ENCODE measurements at regions not wholly inside any gene's neighbourhood (a gene's known extent, or its start where the extent isn't known, plus 50 kb on each side); places are given as distances from the start of the nearest gene placed in this dataset.

DNA sequence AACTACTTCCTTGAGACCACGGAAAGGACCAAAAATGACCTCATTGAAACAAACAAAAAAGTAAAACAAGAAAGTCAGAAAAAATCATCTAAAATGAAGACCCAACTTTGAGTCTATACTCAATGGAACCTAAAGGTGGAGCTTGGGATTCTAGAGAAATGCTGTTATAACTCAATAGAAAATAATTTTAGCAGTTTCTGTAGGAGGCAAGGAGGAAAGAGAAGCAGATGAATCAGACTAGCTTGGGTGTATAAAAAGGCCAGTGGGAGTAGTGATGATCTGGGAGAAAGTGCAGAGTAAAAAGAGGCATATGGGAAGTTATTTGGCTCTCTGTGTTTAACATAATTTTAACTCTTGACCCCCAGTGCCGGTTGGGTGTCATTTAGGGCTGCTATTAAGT, 94.4 kb downstream of the TMCO5A start:
- H3K27me3 ChIP-seq = no peaks in the 10 kb centered on the region
- no peak for DNase-seq (ENCODE audit: low spot score in 2 of 2)
- TF ChIP-seq POLR2A (IDR thresholded peaks at IDR 0.05) (no peak), POLR2AphosphoS5 (IDR thresholded peaks at IDR 0.05) (no peak)
- TF ChIP-seq, protein P1, sequence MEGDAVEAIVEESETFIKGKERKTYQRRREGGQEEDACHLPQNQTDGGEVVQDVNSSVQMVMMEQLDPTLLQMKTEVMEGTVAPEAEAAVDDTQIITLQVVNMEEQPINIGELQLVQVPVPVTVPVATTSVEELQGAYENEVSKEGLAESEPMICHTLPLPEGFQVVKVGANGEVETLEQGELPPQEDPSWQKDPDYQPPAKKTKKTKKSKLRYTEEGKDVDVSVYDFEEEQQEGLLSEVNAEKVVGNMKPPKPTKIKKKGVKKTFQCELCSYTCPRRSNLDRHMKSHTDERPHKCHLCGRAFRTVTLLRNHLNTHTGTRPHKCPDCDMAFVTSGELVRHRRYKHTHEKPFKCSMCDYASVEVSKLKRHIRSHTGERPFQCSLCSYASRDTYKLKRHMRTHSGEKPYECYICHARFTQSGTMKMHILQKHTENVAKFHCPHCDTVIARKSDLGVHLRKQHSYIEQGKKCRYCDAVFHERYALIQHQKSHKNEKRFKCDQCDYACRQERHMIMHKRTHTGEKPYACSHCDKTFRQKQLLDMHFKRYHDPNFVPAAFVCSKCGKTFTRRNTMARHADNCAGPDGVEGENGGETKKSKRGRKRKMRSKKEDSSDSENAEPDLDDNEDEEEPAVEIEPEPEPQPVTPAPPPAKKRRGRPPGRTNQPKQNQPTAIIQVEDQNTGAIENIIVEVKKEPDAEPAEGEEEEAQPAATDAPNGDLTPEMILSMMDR (IDR thresholded peaks at IDR 0.05) = no peak
- H3K9me3 ChIP-seq = no peaks in the 10 kb centered on the region
- no peaks in the 10 kb centered on the region for H3K4me1 ChIP-seq
- H3K36me3 ChIP-seq = no peaks in the 10 kb centered on the region
- no peak overlapping the region for H3K4me3 ChIP-seq
- intact Hi-C loops (cut with DNase I; ENCODE audit: low total_unique reads) = no loop called here
- H3K27ac ChIP-seq = no peak overlapping the region

DNA sequence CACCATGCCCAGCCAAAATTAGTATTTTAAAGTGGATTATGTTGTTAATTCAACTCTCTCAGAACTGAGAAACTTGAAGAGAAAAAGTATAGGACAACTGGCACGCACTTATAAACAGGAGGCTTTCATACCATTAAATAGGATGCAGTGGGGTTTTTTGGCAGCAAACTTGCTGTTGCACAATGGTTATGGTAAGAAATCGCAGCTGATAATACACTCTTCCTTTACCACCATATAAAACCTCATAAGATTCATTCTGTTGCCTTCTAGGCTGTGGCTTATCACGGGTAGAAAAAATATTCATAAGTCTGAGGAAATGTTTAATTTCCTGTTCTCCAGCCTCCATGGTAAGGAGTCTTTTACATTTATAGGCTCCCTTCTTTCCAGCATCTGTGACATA, 95.3 kb downstream of the TMCO5A start:
- TF ChIP-seq, protein P1 (IDR thresholded peaks at IDR 0.05) = no peak
- H3K4me1 ChIP-seq = no peaks in the 10 kb centered on the region
- no peaks in the 10 kb centered on the region for H3K27me3 ChIP-seq
- no peak for DNase-seq (ENCODE audit: low spot score in 2 of 2)
- no peak overlapping the region for H3K27ac ChIP-seq
- H3K9me3 ChIP-seq = no peaks in the 10 kb centered on the region
- H3K36me3 ChIP-seq = no peaks in the 10 kb centered on the region
- intact Hi-C loops (cut with DNase I; ENCODE audit: low total_unique reads) = loop anchor here (5.0 kb wide), 1 partner anchor 1187 kb away; no protein-coding TSS in a partner anchor
- H3K4me3 ChIP-seq = no peak overlapping the region

DNA sequence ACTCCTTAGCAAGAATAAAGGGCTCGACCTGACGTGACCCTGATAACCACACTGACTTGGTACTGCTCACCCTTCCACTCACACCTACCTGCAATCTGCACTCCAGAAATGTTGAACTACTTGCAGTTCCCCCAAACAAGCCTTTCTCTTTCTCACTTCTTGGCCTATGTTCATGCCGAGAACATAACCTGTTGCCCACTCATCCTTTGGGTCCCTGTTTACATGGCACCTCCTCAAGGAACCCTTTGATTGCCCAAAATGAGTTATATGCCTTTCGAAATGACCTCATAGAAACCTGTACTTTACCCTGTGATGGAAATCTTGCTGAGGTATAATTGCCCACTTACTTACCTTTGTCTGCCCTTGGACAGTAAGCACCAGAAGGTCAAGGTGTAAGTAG, 96.2 kb downstream of the TMCO5A start:
- Histone ChIP-seq H3K4me3 (no peak overlapping the region), H3K27ac (no peak overlapping the region), H3K27me3 (no peaks in the 10 kb centered on the region), H3K9me3 (no peaks in the 10 kb centered on the region), H3K36me3 (no peaks in the 10 kb centered on the region), H3K4me1 (no peaks in the 10 kb centered on the region)
- TF ChIP-seq POLR2AphosphoS5 (IDR thresholded peaks at IDR 0.05) (no peak), POLR2A (IDR thresholded peaks at IDR 0.05) (no peak)
- TF ChIP-seq, protein P1 (IDR thresholded peaks at IDR 0.05) = no peak
- no peak for DNase-seq (ENCODE audit: low spot score in 2 of 2)
- intact Hi-C loops (cut with DNase I; ENCODE audit: low total_unique reads) = loop anchor here (5.0 kb wide), 1 partner anchor 1188 kb away; no protein-coding TSS in a partner anchor

DNA sequence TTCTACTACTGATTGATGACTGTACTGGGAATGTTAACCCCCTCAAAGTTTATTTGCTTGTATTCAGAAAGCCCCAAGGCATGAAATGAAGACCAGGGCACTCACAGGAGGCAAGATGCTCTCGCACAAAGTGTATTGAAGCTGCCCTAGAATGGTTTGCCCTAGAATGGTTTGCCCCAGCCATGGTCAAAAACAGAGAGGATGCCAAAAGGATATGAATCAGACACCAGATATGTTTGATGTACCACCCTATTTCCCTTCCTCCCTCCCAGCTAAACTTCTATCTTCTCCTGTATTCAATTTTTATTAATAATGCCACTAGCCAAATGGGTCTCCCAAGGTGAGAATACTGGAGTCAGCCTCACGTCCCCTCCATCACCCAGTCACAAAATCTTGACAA, 101.3 kb downstream of the TMCO5A start:
- H3K36me3 ChIP-seq = no peaks in the 10 kb centered on the region
- TF ChIP-seq POLR2AphosphoS5 (IDR thresholded peaks at IDR 0.05) (no peak), POLR2A (IDR thresholded peaks at IDR 0.05) (no peak)
- TF ChIP-seq, protein P1 (IDR thresholded peaks at IDR 0.05) = no peak
- DNase-seq (ENCODE audit: low spot score in 2 of 2) = no peak
- H3K4me1 ChIP-seq = no peaks in the 10 kb centered on the region
- no peaks in the 10 kb centered on the region for H3K27me3 ChIP-seq
- no peak overlapping the region for H3K27ac ChIP-seq
- no peaks in the 10 kb centered on the region for H3K9me3 ChIP-seq
- intact Hi-C loops (cut with DNase I; ENCODE audit: low total_unique reads) = no loop called here
- no peak overlapping the region for H3K4me3 ChIP-seq

DNA sequence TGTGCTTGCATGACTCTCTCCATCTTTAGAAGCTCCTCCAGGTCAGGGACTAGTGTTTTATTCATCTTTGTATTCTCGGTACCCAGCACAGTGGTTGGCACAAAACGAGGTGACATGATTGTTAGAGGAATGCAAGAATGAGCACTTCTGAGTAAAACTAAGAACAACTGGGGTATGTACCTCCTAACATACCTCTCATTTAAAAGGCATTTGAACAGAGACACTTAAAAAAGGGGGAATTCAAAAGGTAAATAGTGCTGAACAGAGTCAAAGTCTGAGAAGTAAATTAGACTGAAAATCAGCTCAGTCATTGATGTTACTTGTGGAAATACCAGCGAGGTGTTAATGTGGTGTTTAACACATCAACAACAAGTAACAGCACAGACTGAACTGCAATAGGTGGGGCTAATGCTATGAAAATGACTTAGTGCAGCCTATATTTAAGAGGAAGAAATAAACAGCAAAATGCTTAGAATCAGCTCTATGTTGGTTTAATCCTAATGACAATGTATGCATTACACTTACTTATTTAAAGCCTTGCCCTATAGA, 102.4 kb downstream of the TMCO5A start:
- Histone ChIP-seq H3K4me1 (no peaks in the 10 kb centered on the region), H3K27me3 (no peaks in the 10 kb centered on the region), H3K4me3 (no peak overlapping the region), H3K9me3 (no peaks in the 10 kb centered on the region), H3K27ac (no peak overlapping the region), H3K36me3 (no peaks in the 10 kb centered on the region)
- TF ChIP-seq, protein P1 (IDR thresholded peaks at IDR 0.05) = no peak
- TF ChIP-seq POLR2AphosphoS5 (IDR thresholded peaks at IDR 0.05) (no peak), POLR2A (IDR thresholded peaks at IDR 0.05) (no peak)
- intact Hi-C loops (cut with DNase I; ENCODE audit: low total_unique reads) = no loop called here
- no peak for DNase-seq (ENCODE audit: low spot score in 2 of 2)

Data from breast epithelium (tissue), 4 donors.